HG03045 (cell line): ENCODE measurements at regions not wholly inside any gene's neighbourhood (a gene's known extent, or its start where the extent isn't known, plus 50 kb on each side); places are given as distances from the start of the nearest gene placed in this dataset.

Experiments
- ATAC-seq: cut with Tn5 transposase; IDR thresholded peaks from one replicate; pipeline ENCODE4 v1.9.1; 2021; ENCODE audit warnings: mild to moderate bottlenecking, moderate library complexity; ENCODE audit not compliant: unreplicated experiment

DNA sequence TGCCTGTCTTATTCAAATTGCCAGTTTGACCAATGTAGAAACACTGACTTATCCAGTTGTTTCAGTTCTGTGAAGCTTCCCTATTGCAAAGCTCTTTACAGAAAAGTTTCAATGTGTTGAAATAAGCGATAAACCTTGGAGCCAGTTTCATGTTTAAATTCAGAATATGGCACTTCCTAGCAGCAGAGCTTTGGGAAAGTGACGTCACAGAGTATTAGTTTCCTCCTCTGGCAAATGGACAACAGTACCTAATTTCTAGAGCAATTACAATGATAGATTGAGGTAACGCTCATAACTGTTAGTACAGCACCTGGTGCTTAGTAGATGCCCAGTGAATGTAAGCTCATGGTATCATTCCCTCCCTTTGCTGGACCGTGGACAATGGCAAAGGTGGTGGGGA is 527.5 kb upstream of the DAB1 start:
- ATAC-seq, result no peak

DNA sequence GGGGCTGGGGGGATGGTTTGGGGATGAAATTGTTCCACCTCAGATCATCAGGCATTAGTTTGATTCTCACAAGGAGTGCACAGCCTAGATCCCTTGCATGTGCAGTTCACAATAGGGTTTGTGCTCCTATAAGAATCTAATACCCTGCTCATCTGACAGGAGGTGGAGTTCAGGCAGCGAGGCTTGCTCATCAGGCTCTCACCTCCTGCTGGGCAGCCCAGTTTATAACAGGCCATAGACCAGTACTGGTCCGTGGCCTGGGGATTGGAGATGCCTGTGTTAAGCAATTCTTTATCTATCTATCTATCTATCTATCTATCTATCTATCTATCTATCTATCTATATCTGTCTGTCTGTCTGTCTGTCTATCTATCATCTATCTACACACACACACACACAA is 525.3 kb upstream of the DAB1 start:
- ATAC-seq, result no peak

DNA sequence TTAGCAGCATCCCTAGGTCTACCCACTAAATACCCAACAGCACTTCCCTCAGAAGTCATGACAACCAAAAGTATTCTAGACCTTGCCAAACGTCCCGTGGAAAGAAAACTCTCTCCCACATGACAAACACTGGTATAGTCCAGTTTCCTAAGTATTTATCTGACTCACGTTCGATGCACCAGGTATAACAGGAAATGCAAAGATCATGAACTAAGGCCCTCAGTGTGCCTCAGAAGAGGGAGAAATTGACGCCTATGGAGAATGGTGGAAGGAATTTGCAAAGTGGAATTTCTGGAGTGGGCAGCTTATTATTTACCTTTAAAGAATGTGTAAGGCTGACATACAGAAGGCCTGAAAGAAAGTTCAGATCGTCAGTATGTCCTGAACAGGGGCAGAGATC is 523.6 kb upstream of the DAB1 start:
- ATAC-seq, result no peak

DNA sequence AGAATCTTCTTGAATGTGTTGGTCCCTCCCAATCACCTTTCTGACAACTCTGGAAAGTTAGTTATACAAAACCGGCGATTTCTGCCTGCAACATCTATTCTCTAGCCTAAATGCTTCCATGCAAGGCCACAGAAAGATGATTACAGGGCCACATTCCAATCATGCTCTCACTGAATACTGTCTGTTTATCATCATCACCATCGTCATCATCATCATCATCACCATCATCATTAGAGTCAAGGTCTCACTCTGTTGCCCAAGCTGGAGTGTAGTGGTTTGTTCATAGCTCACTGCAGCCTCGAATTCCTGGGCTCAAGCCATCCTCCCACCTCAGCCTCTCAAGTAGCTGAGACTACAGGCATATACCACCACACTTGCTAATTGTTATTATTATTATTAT is 521.2 kb upstream of the DAB1 start:
- no peak for ATAC-seq

DNA sequence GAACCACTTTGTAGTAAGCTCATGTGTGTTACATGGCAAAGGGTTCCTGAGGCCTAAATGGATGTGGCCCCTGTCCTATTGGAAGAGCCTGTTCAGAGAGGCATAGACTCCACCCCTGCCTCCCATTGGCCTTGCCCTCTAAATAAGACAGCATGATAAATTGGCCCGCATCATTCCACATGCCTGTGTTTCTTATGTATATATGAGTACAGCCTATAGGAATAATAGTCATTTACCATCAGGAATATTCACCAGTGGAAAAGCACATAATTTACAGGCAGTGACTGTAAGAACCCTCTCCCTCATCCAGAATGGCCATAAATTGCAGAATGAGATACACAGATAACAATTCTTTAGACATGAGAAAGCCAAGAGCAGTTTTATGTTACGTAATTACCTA is 519.5 kb upstream of the DAB1 start:
- ATAC-seq, result no peak

DNA sequence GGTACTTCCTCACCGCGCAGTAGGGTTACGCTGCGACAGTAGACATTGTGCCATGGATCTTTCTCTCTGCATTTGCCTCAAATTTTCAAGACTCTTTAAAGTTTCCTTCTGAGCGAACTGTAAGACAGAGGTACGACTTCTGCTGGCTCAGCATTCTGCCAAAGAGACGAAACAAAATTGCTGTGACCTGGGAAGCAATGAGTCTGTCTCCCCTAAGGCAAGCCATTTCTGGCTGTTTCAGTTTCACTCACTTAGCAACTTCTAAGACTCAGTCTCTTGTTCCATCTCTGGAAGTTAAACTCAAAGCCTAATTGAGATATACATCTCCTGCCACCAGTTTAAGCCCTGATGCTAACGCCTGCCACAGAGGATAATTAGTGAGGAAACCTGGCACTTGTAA is 510.9 kb upstream of the DAB1 start:
- no peak for ATAC-seq

DNA sequence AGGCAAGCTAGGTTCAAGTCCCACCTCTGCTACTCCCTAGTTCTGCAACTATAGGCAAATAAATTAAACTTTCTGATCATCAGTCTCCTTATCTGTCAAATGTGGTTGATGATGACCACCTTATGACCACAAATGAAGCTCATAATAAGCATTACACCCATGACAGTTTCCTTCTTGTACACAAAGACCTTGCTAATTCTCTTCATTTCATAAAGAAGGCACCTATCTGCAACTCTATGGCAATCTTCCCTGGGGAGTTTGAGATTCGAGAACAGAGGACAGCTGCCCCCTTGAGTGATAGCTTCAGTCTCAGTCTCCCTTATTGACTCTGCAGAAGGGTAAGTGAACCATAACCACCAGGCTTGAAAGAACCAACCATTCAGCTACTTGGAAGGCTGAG is 503.1 kb upstream of the DAB1 start:
- no peak for ATAC-seq

DNA sequence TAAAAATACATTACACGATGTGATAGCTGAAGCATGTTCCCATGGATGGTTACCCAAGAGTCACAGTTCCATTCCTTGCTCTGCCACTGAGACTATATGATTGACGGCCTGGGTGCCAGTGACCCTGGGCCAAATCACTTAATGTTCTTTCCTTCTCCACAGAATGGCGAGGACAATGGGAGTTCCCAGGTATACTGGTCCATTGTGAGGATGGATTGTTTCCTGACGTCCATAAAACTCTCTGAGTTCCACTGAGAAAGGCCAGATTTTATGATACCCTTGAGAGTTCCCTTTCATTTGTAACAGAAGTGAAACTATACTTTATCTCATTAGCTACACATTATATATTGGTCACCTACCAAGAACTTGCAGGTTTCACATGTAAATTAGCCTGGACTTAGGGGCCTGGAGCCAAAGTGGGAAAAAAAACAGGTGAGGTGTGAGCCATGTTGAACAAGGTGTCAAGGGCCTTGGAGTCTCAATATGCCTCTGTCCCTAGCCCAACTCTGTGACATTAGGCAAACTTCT is 502.2 kb upstream of the DAB1 start:
- ATAC-seq, result no peak

DNA sequence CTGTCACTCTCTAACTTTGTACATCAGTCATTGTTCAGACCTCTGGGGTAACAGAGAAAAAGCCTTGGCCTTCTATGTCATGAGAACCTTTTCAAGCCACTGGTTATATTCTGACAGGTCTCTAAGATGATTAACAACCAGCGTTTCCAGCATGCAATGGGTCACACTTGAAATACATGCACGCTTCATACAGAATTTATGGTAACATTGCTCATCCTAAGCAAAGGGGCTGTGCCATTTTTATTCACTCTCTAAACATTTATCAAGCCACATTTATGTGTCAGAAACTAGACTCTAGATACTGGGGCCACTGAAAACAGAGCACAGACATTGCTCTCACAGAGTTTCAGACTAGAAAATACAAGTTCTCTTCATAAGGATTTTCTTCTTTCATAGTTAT is 501.4 kb upstream of the DAB1 start:
- no peak for ATAC-seq

DNA sequence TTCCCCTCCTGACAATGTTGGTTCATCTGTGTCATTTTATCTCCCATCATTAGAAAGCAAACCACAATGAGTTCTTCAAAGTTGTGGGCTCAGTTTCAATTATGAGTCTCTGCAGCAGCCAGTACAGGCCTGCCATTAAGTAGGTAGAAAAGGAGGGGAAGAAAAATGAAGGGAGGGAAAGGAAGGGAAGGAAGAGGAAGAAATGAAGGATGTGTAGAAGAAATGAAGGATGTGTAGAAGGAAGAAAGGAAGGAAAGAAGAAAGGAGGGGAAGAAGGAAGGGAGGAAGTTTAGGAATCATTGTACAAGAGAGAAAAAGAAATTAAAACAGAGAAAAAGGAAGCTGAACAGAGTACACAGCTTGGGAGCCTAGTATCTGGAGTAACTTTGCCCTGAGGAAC is 498.3 kb upstream of the DAB1 start:
- no peak for ATAC-seq

DNA sequence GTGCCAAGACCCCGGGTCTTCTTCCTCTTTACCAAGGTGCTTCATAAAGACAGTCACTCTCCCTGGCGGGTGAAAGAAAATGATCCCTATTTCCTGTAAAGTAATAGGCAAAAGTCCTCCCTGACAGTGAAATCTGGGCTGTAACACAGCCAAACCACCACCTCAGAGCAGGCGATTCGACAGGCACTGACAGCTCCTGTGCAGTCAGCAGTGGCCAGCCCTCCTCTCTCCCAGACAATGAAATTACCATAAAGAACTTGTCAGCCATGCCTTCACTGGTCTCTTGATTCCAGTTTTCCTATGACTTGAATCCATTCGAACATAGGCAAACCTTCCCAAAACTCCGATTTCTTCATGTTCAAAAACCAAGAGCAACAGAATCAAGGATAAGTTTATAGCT is 492.2 kb upstream of the DAB1 start:
- ATAC-seq, result no peak

DNA sequence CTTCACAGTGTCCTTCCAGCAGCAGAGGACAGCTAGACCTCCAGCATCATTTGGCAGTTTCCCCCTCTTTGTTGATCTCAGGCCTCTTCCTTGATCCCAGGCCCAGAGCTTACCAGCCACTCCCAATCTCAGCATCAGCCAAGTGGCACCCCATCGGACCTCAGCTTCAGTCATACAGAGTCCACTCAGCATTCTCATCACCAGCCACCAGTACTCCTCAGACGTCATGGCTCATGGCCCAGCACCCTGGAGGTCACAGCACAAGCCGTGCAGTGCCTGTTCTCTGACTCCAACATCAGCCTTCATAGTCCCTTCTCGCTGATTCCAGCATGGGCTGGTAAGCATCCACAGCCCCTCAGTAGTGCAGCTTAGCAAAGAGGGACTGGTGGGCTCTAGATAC is 487.6 kb upstream of the DAB1 start:
- ATAC-seq, result no peak

DNA sequence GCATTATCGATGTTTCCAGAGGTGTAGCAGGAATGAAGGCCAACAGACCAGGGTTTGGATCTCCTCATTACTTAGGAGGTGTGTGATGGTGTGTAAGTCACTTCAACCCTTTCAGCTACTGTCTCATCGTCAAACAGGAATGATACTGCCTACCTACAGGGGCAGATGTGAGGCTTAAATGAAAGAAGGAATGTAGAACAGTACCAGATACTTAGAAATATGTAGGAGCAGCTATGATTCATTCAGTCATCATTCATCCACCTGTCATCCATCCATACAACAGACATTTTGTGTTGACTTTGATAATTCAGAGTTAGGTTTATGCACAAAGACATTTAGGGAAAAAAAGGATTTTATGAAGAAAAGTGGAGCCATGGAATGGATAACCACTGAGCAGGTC is 486.9 kb upstream of the DAB1 start:
- ATAC-seq, result no peak

DNA sequence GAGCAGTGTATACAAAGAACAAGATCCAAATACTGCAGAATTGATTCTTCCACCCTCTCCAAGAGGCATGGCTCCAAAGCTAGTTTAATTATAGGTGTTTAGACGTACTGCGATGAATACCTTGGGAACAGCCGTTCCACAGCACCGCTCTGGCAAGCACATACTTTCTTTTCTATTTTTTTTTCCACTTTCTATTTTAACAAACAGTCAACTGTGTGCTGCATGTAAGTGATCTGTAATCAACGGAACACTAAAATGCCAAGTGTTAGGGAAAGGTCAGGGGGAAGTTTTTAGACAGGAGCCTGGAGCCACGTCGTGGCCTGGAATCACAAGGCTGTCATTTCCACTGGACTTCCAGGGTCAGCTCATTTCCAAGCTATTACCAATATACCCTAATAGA is 486.4 kb upstream of the DAB1 start:
- ATAC-seq, result no peak

DNA sequence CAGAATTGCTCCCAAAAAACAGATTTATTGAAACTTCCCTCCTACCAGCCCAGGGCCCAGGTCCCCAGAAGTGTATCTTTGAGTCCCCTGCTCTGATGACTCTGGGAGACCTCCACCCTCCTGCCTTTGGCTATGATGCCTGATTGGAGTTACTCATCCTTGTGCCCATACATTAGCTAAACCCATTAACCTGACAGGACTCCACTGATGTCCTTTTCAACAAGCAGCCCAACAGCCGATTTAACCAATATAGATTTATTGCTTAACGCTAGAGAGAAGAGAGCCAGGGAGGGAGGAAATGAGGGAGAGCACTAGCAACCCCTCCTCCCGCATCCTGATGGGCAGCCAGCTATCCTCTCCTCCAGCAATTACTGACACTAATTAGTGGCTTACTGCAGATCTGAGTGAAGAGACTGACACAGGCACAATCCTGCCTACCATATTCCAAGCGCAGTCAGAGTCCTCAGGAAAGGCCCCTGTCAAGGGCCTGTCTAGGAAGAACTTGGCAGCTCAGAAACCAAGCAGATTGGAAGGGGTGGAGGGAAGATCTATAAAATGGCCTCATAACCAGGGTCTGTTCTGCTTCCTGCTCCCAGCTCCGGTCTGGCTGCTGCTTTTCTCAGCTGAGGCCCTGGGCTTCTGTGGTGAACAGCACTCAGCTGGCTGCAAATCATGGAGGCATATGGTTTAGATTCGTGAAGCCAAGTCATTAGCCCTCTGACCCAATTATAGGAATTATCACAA is 484.5 kb upstream of the DAB1 start:
- ATAC-seq, result no peak

DNA sequence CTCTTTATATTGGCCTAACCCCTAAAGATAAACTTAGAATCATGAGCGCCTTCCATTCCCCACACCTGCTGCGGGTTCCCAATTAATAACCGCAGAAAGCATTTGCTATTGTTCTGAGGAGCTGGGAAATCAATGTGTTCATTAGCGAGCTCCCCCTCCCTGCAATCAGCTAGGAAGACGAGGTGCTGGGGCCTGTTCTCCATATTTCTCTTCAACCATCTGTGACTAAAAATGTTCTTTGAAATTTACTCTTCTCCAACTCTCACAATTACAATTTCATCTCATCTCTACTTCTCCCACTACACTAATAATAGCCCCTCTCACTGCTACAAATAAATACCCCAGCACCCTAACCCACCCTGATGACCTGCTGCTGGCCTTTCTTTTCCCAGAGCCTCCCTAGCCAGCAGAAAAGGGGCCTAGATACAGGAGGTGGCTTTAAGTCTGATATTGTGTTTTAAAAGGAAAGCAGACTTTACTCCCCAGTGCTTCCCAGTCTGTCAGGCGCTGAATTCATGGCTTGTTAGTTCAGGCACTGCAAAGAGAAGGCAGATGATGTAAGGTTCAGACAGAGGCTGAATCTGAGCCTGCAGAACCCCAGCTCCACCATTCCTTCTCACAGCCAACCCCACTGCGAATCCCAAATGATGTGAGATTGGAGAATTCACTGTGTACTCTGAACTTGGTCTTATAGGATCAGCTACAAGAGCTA is 477.5 kb upstream of the DAB1 start:
- ATAC-seq, result no peak

DNA sequence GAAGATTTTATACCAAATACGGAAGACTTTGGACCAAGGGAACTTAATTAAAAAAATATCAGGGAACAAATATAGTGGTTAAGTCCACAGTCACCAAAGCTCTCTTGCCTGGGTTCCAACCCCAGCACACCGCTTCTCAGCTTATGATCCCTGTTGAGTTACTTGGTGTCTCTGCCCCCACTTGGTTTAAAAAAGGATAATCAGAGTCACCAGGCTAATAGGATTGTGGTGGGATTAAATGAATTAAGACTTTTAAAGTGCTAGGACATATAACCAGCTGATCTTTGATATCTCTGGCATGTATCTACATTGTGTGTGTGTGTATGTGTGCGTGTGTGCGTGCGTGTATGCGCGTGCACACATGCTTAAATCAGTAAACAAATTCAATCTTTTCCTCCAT is 474.7 kb upstream of the DAB1 start:
- no peak for ATAC-seq

DNA sequence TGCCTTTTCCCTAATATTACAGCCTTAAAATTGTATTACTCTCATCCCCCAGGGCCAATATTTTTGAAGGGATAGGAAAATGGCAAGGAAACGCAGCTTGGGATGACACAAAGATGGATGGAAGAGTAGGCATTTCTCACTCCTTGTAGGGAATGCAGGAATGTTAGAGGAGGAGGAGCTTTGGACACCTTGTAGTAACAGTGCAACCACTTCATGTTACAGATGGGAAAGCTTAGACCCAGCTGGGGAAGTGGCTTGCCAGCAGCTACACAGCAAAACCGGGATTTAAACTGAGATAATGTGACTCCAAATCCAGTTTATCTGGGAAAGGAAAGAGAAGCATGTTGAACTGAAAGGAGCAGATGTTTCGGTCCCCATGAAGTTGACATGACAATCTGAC is 473.7 kb upstream of the DAB1 start:
- no peak for ATAC-seq

DNA sequence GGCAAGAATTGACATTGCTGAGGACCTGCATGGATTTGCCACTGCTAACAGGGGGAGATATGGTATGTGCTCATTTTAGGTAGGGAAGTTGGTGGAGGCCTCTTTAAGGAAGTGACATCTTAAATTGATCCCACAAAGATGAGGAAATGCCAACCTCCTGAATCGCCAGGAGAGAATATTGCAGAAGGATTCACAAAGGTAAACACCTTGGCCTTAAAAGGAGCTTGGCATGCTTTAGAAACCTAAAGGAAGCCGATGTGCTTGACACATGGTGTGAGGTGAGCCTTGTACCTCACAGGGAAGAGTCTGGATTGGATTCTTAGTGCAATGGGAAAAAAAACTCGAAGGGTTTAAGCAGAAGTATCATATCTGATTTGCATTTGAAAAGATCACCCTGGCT is 470.5 kb upstream of the DAB1 start:
- ATAC-seq, result no peak

DNA sequence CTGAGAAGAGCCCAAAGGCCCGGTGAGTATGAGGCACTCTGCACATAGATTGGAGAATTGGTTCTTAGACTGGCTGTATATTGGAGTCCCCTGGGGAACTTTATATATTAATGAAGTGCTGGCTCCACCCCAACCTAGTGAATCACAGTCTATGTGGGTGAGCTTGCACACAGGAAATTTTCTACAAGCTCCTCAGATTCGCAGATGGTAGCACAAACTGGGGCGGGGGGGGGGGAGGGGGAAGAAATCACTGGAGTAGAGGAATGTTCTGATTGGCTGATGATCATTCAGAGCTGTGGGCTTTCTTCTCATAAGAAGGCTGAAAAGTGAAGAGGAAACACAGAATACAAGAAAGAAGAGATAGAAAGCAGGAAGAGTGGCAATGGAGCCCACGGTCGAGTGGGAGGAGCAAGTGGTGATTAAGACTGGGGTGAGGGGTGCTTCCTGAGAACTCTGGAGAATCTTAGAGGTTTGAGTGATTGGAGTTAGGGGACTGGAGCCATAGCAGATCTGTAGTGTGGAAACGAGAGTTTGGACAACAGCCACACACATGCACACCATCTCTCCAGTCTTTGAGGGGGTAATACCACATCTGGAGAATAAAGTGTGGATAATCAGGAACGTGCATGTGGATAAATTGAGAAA is 465.9 kb upstream of the DAB1 start:
- no peak for ATAC-seq

DNA sequence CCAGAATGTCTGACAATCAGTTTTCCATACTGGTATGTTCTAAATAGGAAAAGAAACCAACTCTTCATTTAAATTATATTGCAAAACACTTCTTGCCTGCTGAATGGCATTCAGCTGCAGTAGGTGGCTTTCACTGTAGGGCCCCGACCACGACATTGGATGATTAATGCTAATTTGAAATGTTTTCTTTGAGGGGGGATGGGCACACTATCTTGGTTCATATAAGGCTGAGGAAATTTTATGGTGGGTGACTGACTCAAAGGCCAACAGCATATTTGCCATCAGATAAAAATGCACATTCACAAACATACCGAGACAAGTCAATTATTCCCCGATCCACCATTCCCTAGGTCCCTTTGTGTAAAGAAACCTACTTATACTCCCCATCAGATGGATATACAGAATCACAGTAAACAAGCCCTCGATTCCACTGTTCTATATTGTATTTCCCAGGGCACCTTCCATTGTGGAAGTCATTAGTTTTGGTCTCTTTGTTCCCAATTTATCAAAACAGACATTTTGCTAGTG is 464.2 kb upstream of the DAB1 start:
- ATAC-seq, result no peak

DNA sequence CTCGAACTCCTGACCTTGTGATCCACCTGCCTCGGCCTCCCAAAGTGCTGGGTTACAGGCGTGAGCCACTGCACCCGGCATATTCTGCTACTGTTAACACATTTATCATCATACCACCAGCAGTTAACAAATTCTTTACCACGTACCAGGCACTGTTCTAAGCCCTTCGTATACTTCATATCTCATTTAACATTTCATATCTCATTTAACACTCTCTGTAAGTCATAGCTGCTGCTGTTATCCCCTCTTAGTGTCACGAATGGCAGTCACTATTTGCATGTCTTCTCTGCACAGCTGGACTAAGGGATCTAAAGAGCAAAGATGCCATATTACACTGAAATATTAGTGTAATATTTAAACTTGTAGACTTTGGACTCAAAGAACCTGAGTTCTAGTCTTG is 462.5 kb upstream of the DAB1 start:
- no peak for ATAC-seq
